SKM-1 treated with dmso at 0.1 percent for 144 hours (cell line): ENCODE measurements at regions not wholly inside any gene's neighbourhood (a gene's known extent, or its start where the extent isn't known, plus 50 kb on each side); places are given as distances from the start of the nearest gene placed in this dataset.

Source experiments
- DNase-seq: peaks from one replicate; lab custom pipeline; 2025; ENCODE audit not compliant: unreplicated experiment; lab: John Stamatoyannopoulos, UW

- DNase-seq, result no peak
These were observed 1104.3 kb downstream of the BCL11B start for GRCh38 chr14:98167705-98168104.

- DNase-seq, result no peak
These were observed 1103.6 kb downstream of the BCL11B start for GRCh38 chr14:98168211-98168985.

- DNase-seq, result no peak
These were observed 1102.8 kb downstream of the BCL11B start for GRCh38 chr14:98169170-98169587.

GRCh38 chr14:98170575-98170974 is 1101.4 kb downstream of the BCL11B start:
- DNase-seq, result no peak

- DNase-seq, result no peak
These were observed 1100.3 kb downstream of the BCL11B start for GRCh38 chr14:98171654-98172053.

- DNase-seq, result no peak
These were observed 1099.7 kb downstream of the BCL11B start for GRCh38 chr14:98172243-98172778.

GRCh38 chr14:98173305-98173704 is 1098.7 kb downstream of the BCL11B start:
- no peak for DNase-seq

- DNase-seq, result no peak
These were observed 1098.0 kb downstream of the BCL11B start for GRCh38 chr14:98174041-98174440.

- DNase-seq, result no peak
These were observed 1096.6 kb downstream of the BCL11B start for GRCh38 chr14:98175436-98175835.

GRCh38 chr14:98175881-98176280 is 1096.1 kb downstream of the BCL11B start:
- DNase-seq, result no peak

GRCh38 chr14:98176892-98177291 is 1095.1 kb downstream of the BCL11B start:
- no peak for DNase-seq

GRCh38 chr14:98177551-98177950 is 1094.4 kb downstream of the BCL11B start:
- no peak for DNase-seq

- no peak for DNase-seq
These were observed 1090.8 kb downstream of the BCL11B start for GRCh38 chr14:98181241-98181640.

GRCh38 chr14:98181768-98182167 is 1090.2 kb downstream of the BCL11B start:
- DNase-seq, result no peak

GRCh38 chr14:98182393-98183055 is 1089.5 kb downstream of the BCL11B start:
- DNase-seq, result no peak

- DNase-seq, result no peak
These were observed 1088.4 kb downstream of the BCL11B start for GRCh38 chr14:98183556-98183955.

- no peak for DNase-seq
These were observed 1087.5 kb downstream of the BCL11B start for GRCh38 chr14:98184457-98184856.

- no peak for DNase-seq
These were observed 1087.0 kb downstream of the BCL11B start for GRCh38 chr14:98185036-98185435.

GRCh38 chr14:98186140-98186539 is 1085.9 kb downstream of the BCL11B start:
- DNase-seq, result no peak

- DNase-seq, result no peak
These were observed 1084.7 kb downstream of the BCL11B start for GRCh38 chr14:98187281-98187680.

- DNase-seq, result no peak
These were observed 1082.9 kb downstream of the BCL11B start for GRCh38 chr14:98189062-98189461.

GRCh38 chr14:98189511-98189910 is 1082.5 kb downstream of the BCL11B start:
- DNase-seq, result no peak
